DND-41 (cell line): ENCODE measurements at regions not wholly inside any gene's neighbourhood (a gene's known extent, or its start where the extent isn't known, plus 50 kb on each side); places are given as distances from the start of the nearest gene placed in this dataset.

Source experiments
- ATAC-seq: fragments of 200-7000 bp; cut with Tn5 transposase; 3 replicates; pipeline ENCODE4 v1.9.1; 2021; ENCODE audit warnings: low read depth; ENCODE audit not compliant: insufficient read depth
- DNase-seq: peaks from one replicate; pipeline ENCODE4 v3.0.0-alpha.2; 2020
- H2AFZ ChIP-seq: 2 replicates; pipeline ENCODE4 v1.6.0; 2012; ENCODE audit warnings: low read depth, low read length
- H3K27ac ChIP-seq: 2 replicates; pipeline ENCODE4 v1.5.1; 2012; ENCODE audit warnings: low read length, inconsistent platforms
- H3K27me3 ChIP-seq: fragments of 200-600 bp; sonication (generic); 2 replicates; pipeline ENCODE4 v1.6.0; 2012; ENCODE audit warnings: low read length, mild to moderate bottlenecking, inconsistent platforms; ENCODE audit not compliant: insufficient read depth, poor library complexity
- H3K36me3 ChIP-seq: 2 replicates; pipeline ENCODE4 v1.5.1; 2012; ENCODE audit warnings: low read length, inconsistent platforms; ENCODE audit not compliant: insufficient read depth
- H3K4me1 ChIP-seq: 2 replicates; pipeline ENCODE4 v1.5.1; 2012; ENCODE audit warnings: mild to moderate bottlenecking, low read length; ENCODE audit not compliant: insufficient read depth
- H3K4me2 ChIP-seq: 2 replicates; pipeline ENCODE4 v1.6.0; 2012; ENCODE audit warnings: mild to moderate bottlenecking, moderate library complexity, low read length, inconsistent platforms; ENCODE audit not compliant: insufficient read depth
- H3K4me3 ChIP-seq, 2 experiments: fragments of 200-600 bp in 1 of 2; shearing (Covaris generic) in 1 of 2; 2 replicates each; pipeline ENCODE4 v1.5.1; 2012 to 2016; ENCODE audit warnings: inconsistent platforms in 2 of 2, low read length in 2 of 2, mild to moderate bottlenecking in 2 of 2, low read depth in 1 of 2, moderate library complexity in 1 of 2
- H3K79me2 ChIP-seq: 2 replicates; pipeline ENCODE4 v1.6.0; 2012; ENCODE audit warnings: low read length, inconsistent platforms; ENCODE audit not compliant: insufficient read depth
- H3K9ac ChIP-seq: 2 replicates; pipeline ENCODE4 v1.6.0; 2012; ENCODE audit warnings: low read depth, mild to moderate bottlenecking, inconsistent platforms, low read length, moderate library complexity
- H3K9me3 ChIP-seq: 2 replicates; pipeline ENCODE4 v1.5.1; 2012; ENCODE audit warnings: low read length, moderate library complexity, mild to moderate bottlenecking, inconsistent platforms; ENCODE audit not compliant: insufficient read depth, severe bottlenecking
- H4K20me1 ChIP-seq: 2 replicates; pipeline ENCODE4 v1.6.0; 2012; ENCODE audit warnings: low read length; ENCODE audit not compliant: insufficient read depth
- EZH2 ChIP-seq: IDR thresholded peaks from 3 replicates; pipeline ENCODE4 v1.6.1; 2012; ENCODE audit warnings: borderline replicate concordance, low read depth, mild to moderate bottlenecking, moderate library complexity, low read length, inconsistent platforms; ENCODE audit not compliant: severe bottlenecking
- TF ChIP-seq, protein P1 (sequence below): IDR thresholded peaks from 2 replicates; pipeline ENCODE4 v1.5.1; 2012; ENCODE audit warnings: borderline replicate concordance, low read length, moderate library complexity, mild to moderate bottlenecking; ENCODE audit not compliant: poor library complexity, severe bottlenecking; ENCODE audit errors: extremely low read depth

DNA sequence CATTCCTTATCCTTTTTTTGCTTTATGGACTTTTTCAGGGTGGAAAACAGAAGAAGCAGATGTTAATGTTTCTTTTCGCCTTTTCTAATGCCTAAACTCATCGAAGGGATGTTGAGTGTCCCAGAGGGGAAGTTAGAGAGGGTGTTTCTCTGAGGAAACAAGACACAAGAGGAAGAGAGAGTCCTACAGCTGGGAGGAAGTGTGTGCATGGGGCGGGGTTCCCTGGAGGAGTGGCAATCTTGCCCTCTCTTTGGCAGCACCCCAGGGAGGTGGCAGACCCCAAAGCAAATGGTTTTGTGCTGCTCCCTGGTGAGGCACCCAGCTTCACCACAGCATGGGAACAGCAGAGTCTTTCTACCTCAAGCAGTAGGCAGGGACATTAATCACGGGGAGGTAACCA lies 377.6 kb downstream of the RND3 start:
- H3K4me3 ChIP-seq, result no peak overlapping the region
- H3K4me2 ChIP-seq, result no peak overlapping the region
- H3K27ac ChIP-seq, result no peak overlapping the region
- H3K4me1 ChIP-seq, result peaks cover 5% of the 10 kb centered on the region
- H4K20me1 ChIP-seq, result no peaks in the 10 kb centered on the region
- peak; percentile 12 for DNase-seq
- H3K27me3 ChIP-seq, result no peaks in the 10 kb centered on the region
- peak overlapping the region; percentile 13; the same call in 1 of the 2 replicates for H2AFZ ChIP-seq
- no peak overlapping the region for H3K9ac ChIP-seq
- TF ChIP-seq EZH2, result no peak
- TF ChIP-seq, protein P1, sequence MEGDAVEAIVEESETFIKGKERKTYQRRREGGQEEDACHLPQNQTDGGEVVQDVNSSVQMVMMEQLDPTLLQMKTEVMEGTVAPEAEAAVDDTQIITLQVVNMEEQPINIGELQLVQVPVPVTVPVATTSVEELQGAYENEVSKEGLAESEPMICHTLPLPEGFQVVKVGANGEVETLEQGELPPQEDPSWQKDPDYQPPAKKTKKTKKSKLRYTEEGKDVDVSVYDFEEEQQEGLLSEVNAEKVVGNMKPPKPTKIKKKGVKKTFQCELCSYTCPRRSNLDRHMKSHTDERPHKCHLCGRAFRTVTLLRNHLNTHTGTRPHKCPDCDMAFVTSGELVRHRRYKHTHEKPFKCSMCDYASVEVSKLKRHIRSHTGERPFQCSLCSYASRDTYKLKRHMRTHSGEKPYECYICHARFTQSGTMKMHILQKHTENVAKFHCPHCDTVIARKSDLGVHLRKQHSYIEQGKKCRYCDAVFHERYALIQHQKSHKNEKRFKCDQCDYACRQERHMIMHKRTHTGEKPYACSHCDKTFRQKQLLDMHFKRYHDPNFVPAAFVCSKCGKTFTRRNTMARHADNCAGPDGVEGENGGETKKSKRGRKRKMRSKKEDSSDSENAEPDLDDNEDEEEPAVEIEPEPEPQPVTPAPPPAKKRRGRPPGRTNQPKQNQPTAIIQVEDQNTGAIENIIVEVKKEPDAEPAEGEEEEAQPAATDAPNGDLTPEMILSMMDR, result no peak
- no peaks in the 10 kb centered on the region for H3K36me3 ChIP-seq
- ATAC-seq, result peak; percentile 75
- H3K9me3 ChIP-seq, result no peaks in the 10 kb centered on the region
- no peaks in the 10 kb centered on the region for H3K79me2 ChIP-seq

DNA sequence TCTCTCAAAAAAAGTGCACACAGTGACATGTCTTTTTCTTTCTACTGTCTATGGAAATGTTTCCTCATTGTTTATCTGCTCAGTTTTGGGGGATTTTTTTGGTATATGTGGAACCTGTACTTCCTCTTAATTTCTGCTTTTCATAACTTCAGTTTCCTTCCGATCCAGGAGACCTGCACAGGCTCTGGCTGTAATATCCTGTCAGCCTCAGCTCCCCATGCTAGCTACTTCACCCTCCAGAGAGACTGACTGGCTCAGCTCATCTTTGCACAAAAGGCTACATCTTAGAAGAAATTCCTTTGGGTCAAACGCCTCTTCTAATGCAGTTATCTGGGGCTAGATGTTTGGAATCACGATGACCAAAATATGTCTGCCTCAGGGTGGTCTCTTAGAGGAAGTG lies 378.4 kb downstream of the RND3 start:
- no peak overlapping the region for H2AFZ ChIP-seq
- no peaks in the 10 kb centered on the region for H4K20me1 ChIP-seq
- H3K27ac ChIP-seq, result no peak overlapping the region
- H3K4me2 ChIP-seq, result no peak overlapping the region
- peaks cover 5% of the 10 kb centered on the region for H3K4me1 ChIP-seq
- TF ChIP-seq, protein P1, result no peak
- no peak for TF ChIP-seq EZH2
- H3K27me3 ChIP-seq, result no peaks in the 10 kb centered on the region
- H3K9ac ChIP-seq, result no peak overlapping the region
- DNase-seq, result no peak
- no peak overlapping the region for H3K4me3 ChIP-seq
- H3K36me3 ChIP-seq, result no peaks in the 10 kb centered on the region
- no peak for ATAC-seq
- no peaks in the 10 kb centered on the region for H3K79me2 ChIP-seq
- no peaks in the 10 kb centered on the region for H3K9me3 ChIP-seq

DNA sequence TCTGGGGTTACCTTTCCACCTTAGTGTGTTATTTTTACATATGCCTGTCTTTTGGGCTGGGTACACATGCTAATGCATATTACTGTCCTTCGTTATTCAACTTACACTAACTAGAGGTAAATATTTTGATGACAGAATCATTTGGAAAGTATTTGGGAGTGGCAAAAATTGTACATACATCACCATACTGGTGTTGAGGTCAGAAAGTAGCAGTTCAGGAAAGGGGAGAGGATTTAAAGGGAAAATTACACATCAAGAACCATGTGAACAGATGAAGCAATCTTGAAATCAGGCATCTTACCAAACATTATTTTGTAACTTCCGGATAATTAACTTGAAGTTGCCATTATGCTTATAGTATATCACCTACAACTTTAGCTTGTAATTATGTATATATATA lies 379.7 kb downstream of the RND3 start:
- H3K4me3 ChIP-seq, result no peak overlapping the region
- TF ChIP-seq EZH2, result no peak
- TF ChIP-seq, protein P1, result no peak

DNA sequence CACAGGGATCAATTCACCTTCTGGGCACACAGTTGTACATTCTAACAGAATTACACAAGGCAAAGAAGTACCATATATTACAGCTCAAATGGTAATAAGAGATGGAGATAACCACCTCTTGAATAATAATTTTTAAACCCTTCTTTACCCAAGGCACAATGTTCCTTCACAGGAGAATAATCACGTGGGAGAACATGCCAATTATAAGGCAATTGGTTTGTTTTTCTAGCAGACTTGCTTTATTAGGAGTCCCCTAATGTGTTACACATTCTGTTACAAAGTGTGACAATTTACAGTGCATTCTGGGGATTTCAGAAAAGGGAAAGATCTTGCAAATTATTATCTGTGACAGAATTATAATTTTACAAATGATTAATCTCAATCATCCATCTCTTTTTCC lies 380.3 kb downstream of the RND3 start:
- H3K4me1 ChIP-seq, result peaks cover 5% of the 10 kb centered on the region
- no peaks in the 10 kb centered on the region for H4K20me1 ChIP-seq
- H3K27me3 ChIP-seq, result no peaks in the 10 kb centered on the region
- no peaks in the 10 kb centered on the region for H3K9me3 ChIP-seq
- no peak overlapping the region for H3K4me2 ChIP-seq
- H2AFZ ChIP-seq, result no peak overlapping the region
- H3K79me2 ChIP-seq, result no peaks in the 10 kb centered on the region
- TF ChIP-seq, protein P1, result no peak
- no peak for TF ChIP-seq EZH2
- H3K27ac ChIP-seq, result no peak overlapping the region
- H3K4me3 ChIP-seq, result no peak overlapping the region
- no peaks in the 10 kb centered on the region for H3K36me3 ChIP-seq
- H3K9ac ChIP-seq, result no peak overlapping the region
- ATAC-seq (no peak), DNase-seq (no peak)

More for the DNA sequence above, 379.7 kb downstream of the RND3 start:
- H3K27me3 ChIP-seq, result no peaks in the 10 kb centered on the region
- no peaks in the 10 kb centered on the region for H3K9me3 ChIP-seq
- H3K4me2 ChIP-seq, result no peak overlapping the region
- no peaks in the 10 kb centered on the region for H4K20me1 ChIP-seq
- no peak overlapping the region for H2AFZ ChIP-seq
- H3K79me2 ChIP-seq, result no peaks in the 10 kb centered on the region
- ATAC-seq (no peak), DNase-seq (no peak)
- H3K36me3 ChIP-seq, result no peaks in the 10 kb centered on the region
- H3K4me1 ChIP-seq, result peaks cover 5% of the 10 kb centered on the region
- no peak overlapping the region for H3K9ac ChIP-seq
- H3K27ac ChIP-seq, result no peak overlapping the region
